ENCODE measurements at regions not wholly inside any gene's neighbourhood (a gene's known extent, or its start where the extent isn't known, plus 50 kb on each side); places are given as distances from the start of the nearest gene placed in this dataset.

DNA sequence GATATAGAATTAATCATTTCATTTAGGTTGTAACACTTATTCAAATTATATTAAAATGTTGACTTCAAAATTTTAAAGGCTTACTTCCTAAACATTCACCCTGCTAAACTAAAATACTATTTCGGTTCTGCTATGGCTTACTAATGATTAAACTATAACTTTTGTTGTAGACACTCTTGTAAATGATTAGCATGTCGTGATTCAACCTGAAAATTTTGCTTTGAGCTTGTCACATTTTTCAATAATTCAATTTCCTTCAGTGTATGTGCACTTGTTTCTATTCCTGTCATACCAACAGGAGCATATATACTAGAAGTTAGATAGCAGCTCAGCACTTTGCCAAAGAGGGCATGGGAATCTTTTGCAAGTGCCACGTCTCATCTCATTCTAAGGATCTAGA, 1018.8 kb downstream of the AMY1C start:
- in situ Hi-C loops (cut with HindIII; ENCODE audit: low sequenced_read_pairs), result no loop called here
- TF ChIP-seq, protein P1, sequence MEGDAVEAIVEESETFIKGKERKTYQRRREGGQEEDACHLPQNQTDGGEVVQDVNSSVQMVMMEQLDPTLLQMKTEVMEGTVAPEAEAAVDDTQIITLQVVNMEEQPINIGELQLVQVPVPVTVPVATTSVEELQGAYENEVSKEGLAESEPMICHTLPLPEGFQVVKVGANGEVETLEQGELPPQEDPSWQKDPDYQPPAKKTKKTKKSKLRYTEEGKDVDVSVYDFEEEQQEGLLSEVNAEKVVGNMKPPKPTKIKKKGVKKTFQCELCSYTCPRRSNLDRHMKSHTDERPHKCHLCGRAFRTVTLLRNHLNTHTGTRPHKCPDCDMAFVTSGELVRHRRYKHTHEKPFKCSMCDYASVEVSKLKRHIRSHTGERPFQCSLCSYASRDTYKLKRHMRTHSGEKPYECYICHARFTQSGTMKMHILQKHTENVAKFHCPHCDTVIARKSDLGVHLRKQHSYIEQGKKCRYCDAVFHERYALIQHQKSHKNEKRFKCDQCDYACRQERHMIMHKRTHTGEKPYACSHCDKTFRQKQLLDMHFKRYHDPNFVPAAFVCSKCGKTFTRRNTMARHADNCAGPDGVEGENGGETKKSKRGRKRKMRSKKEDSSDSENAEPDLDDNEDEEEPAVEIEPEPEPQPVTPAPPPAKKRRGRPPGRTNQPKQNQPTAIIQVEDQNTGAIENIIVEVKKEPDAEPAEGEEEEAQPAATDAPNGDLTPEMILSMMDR (IDR thresholded peaks at IDR 0.05; ENCODE audit: low read depth, low read length), result no peak
- no peak overlapping the region for H3K4me3 ChIP-seq (ENCODE audit: low read depth, low read length)
- DNase-seq (ENCODE audit: low read depth, low spot score), result no peak

DNA sequence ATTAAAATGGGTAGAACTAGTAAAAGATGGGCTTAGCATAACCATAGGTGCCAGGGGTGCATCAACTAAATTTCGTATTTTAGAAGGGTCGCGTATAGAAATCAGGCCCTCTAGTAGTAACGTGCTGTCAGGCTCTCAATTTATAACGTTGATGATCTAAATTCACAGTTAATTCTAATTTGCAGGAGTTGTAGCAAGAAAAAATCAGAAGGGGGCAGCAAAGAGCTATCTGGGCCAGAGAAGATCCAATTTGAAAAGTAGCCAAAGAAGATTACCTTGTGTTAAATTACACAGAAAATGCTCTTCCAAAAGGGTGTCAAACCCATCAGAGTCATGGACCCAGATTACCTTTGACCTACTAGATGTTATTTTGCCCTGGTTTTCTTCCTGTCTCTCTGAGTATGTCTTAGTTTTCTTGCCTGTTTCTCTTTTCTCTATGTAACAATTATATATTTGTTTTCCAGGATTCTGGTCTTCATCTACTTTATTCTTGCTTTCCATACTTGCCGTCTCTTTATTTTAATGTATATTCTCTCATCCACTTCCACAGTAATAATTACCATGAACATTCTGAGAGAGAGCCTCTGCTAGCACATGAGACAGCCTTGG, 1030.9 kb downstream of the AMY1C start:
- TF ChIP-seq, protein P1 (IDR thresholded peaks at IDR 0.05; ENCODE audit: low read depth, low read length), result peak; percentile 70
- in situ Hi-C loops (cut with HindIII; ENCODE audit: low sequenced_read_pairs), result no loop called here
- peak; percentile 25 for DNase-seq (ENCODE audit: low read depth, low spot score)
- H3K4me3 ChIP-seq (ENCODE audit: low read depth, low read length), result no peak overlapping the region

DNA sequence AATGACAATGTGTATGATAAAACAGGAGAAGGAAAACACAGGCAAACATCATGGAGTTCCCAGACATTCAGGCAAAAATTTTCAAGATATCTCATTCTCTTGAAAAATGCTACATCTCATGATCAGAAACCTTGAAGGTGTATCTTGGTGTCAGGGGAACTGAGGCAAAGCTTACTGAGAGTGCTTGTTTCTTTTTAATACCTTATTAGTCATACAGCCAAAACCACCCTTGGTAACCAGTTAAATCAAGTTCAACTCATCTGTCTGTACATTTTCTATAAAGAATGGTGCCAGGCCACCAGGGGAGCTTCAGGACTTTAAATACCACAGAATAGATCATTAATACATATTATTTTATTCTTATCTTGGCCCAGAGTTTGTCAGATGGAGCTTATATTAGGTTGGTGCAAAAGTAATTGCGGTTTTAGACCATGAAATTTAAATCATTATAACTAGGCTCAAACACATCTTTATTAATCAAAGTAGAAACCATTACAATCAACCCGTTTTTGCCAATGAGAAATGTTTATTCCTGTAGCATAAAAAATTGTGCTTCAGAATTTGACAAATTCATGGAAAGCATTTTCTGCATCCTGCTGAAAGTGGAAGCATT, 1036.0 kb downstream of the AMY1C start:
- TF ChIP-seq, protein P1 (IDR thresholded peaks at IDR 0.05; ENCODE audit: low read depth, low read length), result no peak

DNA sequence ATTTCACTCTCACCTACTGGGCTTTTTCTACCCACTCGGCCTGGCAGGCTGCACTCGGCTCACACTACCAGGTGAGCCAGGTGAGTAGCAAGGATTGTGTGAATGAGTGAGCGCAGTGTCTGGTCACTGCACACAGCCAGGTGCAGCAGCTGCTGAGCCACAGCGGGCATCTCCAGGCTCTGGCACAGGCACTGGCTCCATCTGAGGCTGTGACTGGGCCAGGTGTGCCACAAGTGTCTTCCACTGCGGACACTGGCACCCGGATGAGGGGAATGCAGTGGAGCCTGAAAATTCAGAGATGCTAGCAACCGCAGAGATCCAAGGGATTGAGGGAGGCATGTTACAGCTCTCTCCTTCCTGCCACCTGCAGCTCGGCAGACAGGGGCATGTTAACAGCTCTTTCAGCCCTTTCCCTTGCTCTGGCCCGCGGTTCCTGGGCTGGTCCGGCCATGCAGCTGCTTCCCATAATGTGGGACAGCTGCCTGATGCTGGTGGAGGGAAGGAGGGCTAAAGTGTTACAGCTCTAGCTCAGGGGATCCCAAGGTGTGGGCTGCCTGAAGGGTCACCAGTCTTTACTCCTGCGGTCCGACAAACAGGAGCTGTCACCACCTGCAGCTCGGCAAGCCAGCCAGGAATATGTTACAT, 1038.3 kb downstream of the AMY1C start:
- TF ChIP-seq, protein P1 (IDR thresholded peaks at IDR 0.05; ENCODE audit: low read depth, low read length), result no peak
- no peak overlapping the region for H3K4me3 ChIP-seq (ENCODE audit: low read depth, low read length)
- DNase-seq (ENCODE audit: low read depth, low spot score), result no peak

More for the DNA sequence above, 1036.0 kb downstream of the AMY1C start:
- no peak overlapping the region for H3K4me3 ChIP-seq (ENCODE audit: low read depth, low read length)
- no peak for DNase-seq (ENCODE audit: low read depth, low spot score)
- in situ Hi-C loops (cut with HindIII; ENCODE audit: low sequenced_read_pairs), result no loop called here

DNA sequence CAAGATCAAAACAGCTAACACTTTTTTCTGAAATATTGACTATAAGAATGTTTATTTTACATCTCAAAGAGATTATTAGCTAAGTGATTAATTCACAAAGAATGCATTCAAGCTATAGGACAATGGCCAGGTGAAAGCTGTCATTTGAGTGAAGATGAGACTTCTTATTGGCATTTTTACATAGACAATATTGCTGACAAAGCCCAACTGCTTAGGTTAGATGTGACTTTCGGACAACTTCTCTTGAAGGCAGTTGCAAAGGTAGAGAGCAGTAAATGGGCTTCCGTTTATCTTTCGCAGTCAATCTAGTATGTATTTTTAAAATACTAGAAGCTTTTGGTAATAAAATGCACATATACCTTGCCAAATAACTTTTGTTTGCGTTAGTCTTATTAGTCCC, 1041.3 kb downstream of the AMY1C start:
- TF ChIP-seq, protein P1 (IDR thresholded peaks at IDR 0.05; ENCODE audit: low read depth, low read length), result no peak
- in situ Hi-C loops (cut with HindIII; ENCODE audit: low sequenced_read_pairs), result no loop called here
- no peak overlapping the region for H3K4me3 ChIP-seq (ENCODE audit: low read depth, low read length)
- DNase-seq (ENCODE audit: low read depth, low spot score), result no peak

More for the DNA sequence above, 1038.3 kb downstream of the AMY1C start:
- in situ Hi-C loops (cut with HindIII; ENCODE audit: low sequenced_read_pairs), result no loop called here

DNA sequence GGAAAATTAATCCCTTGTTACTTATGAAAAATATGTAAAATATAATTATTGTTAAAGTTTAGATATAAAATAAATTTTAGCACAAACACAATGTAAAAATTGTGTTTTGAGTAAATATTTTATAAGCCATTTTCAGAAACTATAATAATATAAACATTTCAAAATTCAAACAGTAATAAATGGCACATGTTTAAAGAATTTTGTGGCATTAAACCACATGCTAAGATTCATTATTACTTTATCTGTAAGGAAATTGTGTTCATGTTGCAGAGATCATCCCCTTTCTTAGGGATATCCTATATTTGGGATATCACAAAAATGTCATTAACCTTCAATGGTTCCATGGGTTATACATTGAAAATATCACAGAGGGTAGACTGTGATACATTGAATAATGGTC, 1044.3 kb downstream of the AMY1C start:
- no peak overlapping the region for H3K4me3 ChIP-seq (ENCODE audit: low read depth, low read length)
- no peak for DNase-seq (ENCODE audit: low read depth, low spot score)
- TF ChIP-seq, protein P1 (IDR thresholded peaks at IDR 0.05; ENCODE audit: low read depth, low read length), result no peak
- in situ Hi-C loops (cut with HindIII; ENCODE audit: low sequenced_read_pairs), result no loop called here

Measured in astrocyte of the spinal cord (primary cell).